ENCODE measurements at regions not wholly inside any gene's neighbourhood (a gene's known extent, or its start where the extent isn't known, plus 50 kb on each side); places are given as distances from the start of the nearest gene placed in this dataset.

DNA sequence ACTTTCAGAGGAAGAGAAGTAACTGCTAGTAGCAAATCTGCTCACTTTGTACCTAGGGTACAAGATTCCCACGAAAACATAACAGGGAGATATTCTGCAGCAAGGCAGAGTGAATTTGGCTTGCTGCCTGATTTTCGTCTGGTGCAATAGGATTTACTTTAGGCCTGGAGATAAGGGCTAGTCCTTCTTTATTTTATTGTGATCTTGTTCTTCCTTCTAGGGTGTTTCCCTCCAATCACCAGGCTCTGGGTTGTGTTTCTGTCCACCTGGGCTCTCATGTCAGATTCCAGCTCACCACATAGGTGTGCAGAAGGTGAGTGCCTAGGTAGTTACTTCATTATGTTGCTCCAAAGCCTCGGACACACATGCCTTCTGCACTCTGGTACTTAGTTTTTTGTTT, 211.8 kb upstream of the RGMA start:
- H3K4me3 ChIP-seq (ENCODE audit: low read depth, low read length), result no peak overlapping the region
- DNase-seq (ENCODE audit: low read depth), result no peak
- TF ChIP-seq, protein P1, sequence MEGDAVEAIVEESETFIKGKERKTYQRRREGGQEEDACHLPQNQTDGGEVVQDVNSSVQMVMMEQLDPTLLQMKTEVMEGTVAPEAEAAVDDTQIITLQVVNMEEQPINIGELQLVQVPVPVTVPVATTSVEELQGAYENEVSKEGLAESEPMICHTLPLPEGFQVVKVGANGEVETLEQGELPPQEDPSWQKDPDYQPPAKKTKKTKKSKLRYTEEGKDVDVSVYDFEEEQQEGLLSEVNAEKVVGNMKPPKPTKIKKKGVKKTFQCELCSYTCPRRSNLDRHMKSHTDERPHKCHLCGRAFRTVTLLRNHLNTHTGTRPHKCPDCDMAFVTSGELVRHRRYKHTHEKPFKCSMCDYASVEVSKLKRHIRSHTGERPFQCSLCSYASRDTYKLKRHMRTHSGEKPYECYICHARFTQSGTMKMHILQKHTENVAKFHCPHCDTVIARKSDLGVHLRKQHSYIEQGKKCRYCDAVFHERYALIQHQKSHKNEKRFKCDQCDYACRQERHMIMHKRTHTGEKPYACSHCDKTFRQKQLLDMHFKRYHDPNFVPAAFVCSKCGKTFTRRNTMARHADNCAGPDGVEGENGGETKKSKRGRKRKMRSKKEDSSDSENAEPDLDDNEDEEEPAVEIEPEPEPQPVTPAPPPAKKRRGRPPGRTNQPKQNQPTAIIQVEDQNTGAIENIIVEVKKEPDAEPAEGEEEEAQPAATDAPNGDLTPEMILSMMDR (conservative IDR thresholded peaks at IDR 0.05; ENCODE audit: low read depth, low read length), result no peak

DNA sequence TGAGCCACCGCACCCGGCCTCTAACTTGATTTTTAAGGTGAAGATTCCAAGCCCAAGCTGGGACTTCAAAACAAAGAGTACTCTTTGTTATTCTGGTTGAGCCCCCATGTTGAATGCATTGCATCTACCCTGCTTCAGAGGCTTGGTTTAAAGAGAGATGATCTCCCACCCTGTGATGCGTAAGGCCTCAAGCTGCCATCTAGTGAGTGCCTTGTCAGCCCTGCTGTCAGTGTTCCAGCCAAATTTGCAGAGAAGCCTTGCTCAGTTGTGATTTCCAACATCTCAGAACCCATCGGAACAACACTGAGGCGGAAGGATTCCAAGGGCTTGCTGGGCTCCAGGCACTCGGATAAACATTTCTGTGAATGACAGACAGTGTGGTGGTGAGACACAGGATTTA, 210.7 kb upstream of the RGMA start:
- no peak for DNase-seq (ENCODE audit: low read depth)
- no peak overlapping the region for H3K4me3 ChIP-seq (ENCODE audit: low read depth, low read length)
- TF ChIP-seq, protein P1 (conservative IDR thresholded peaks at IDR 0.05; ENCODE audit: low read depth, low read length), result no peak

DNA sequence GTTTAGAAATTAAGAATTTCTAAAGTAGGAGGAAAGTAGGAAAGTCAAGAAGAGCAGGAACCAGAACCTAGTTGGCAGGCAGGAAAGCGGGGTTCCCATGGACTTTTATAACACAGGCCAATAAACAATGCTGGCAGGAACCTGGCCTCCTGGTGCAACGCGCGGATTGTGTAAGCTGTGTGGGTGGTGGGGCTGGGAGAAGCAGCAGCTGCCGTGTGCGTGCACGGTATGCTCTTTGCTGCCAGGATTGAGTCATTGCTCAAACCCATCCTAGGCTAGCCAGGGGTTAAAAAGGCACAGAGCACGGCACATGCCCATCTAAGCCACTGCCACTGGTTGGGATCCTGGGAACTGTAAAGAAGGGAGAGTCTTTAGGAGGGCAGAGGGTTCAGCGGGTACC, 209.9 kb upstream of the RGMA start:
- no peak for DNase-seq (ENCODE audit: low read depth)
- H3K4me3 ChIP-seq (ENCODE audit: low read depth, low read length), result no peak overlapping the region
- TF ChIP-seq, protein P1 (conservative IDR thresholded peaks at IDR 0.05; ENCODE audit: low read depth, low read length), result no peak

DNA sequence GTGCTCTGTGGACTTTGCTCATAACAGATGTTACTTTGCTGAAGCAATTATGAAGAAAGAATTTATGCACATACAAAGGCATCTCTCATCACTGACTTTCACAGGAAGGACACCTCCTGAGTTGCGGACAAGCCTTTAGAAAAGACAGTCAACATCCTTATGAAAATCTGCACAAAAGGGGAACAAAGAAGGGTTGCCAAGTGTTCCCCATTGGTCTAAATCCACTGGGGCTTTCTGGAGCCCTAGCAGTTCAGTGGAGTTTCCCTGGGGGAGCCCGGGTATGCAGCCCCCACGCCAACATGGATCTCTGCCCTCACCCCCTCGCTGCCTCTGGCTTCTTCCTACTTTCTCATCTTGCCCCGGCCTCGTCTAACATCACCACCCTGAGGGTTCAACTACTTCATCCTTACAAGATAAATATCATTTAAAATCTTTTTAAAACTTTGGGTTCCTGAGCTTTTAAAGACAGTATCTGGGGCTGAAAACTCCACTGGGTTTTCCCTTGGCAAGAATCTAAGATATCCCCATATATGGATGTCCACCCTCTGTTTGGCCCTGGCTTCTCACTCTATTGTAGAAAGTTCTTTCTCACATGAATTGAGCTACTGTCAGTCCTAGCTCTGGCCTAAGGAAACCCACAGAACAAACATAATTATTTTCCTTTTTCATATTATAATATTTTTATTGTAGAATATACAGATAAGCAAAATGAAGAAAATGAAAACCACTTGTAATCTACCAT, 207.9 kb upstream of the RGMA start:
- no peak for DNase-seq (ENCODE audit: low read depth)
- no peak overlapping the region for H3K4me3 ChIP-seq (ENCODE audit: low read depth, low read length)
- TF ChIP-seq, protein P1 (conservative IDR thresholded peaks at IDR 0.05; ENCODE audit: low read depth, low read length), result no peak

DNA sequence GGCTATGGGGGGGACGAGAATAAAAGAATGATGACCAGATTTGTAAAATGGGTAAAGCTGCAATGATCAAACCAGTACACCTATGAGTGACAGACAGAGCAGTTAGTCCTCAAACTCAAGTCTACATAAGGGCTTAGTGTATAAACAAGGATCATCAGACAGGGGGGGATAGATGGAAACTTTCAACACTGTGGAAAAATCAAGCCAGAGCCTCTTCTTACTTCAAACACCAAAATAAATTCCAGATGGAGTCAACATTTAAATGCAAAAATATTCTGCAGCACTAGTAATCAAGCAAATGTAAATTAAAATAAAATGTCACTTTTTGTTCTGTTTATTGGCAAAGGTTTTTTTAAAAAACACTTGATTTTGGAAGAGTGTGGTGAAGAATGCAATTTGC, 205.9 kb upstream of the RGMA start:
- DNase-seq (ENCODE audit: low read depth), result no peak
- TF ChIP-seq, protein P1 (conservative IDR thresholded peaks at IDR 0.05; ENCODE audit: low read depth, low read length), result no peak
- no peak overlapping the region for H3K4me3 ChIP-seq (ENCODE audit: low read depth, low read length)

DNA sequence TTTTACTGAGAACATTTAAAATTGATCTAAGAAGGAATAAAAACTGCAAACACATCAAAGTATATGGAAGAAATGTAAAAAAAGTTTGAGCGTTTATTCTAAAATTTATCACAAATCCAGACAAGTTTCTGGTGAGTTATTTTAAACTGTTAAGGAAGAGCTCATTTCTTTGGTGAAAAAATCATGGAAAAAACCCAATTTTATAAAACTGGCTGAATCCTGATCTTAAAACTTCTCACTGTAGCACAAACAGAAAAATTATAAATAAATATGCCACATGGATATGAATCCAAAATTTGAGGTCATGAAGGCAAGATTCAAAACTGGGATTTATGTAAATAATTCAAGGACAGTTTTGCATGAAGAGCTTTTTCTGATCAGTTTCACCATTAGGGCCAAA, 205.1 kb upstream of the RGMA start:
- TF ChIP-seq, protein P1 (conservative IDR thresholded peaks at IDR 0.05; ENCODE audit: low read depth, low read length), result no peak
- no peak for DNase-seq (ENCODE audit: low read depth)
- no peak overlapping the region for H3K4me3 ChIP-seq (ENCODE audit: low read depth, low read length)

DNA sequence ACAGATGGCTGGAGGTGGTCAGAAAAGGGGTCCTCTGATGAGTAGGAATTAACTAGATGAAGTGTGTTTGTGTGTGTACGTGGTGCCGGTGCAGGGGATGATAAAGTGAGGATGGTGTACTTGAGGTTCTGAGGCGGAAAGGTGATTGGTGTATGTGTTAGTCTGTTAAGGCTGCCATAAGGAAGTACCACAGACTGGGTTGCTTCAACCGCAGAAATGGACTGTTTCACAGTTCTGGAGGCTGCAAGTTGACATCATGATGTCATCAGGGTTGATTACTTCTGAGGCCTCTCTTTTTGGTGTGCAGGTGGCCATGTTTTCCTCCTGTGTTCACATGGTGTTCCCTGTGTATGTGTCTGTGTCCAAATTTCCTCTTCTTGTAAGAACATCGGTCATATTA, 202.4 kb upstream of the RGMA start:
- no peak overlapping the region for H3K4me3 ChIP-seq (ENCODE audit: low read depth, low read length)
- TF ChIP-seq, protein P1 (conservative IDR thresholded peaks at IDR 0.05; ENCODE audit: low read depth, low read length), result no peak
- no peak for DNase-seq (ENCODE audit: low read depth)

Data from epithelial cell of proximal tubule (primary cell).